Gastrocnemius medialis (tissue), 4 donors: ENCODE measurements at regions not wholly inside any gene's neighbourhood (a gene's known extent, or its start where the extent isn't known, plus 50 kb on each side); places are given as distances from the start of the nearest gene placed in this dataset.

ENCODE experiments used
- POLR2A ChIP-seq, 2 donors: fragments of 450-650 bp; IDR thresholded peaks; one replicate each; pipeline ENCODE4 v1.6.1; 2017; ENCODE audit warnings: antibody characterized with exemption in 2 of 2, mild to moderate bottlenecking in 2 of 2, moderate library complexity in 2 of 2
- TF ChIP-seq, protein P1 (sequence below), 5 experiments: fragments of 450-650 bp in 3 of 5; fragments of 200-600 bp in 2 of 5; sonication (generic) in 2 of 5; IDR thresholded peaks in 4 of 5; conservative IDR thresholded peaks in 1 of 5; 1 replicate in 4 of 5; 2 replicates in 1 of 5; pipeline ENCODE4 v1.5.1; 2016 to 2019; ENCODE audit warnings: antibody characterized with exemption in 5 of 5, mild to moderate bottlenecking in 3 of 5, moderate library complexity in 3 of 5

DNA sequence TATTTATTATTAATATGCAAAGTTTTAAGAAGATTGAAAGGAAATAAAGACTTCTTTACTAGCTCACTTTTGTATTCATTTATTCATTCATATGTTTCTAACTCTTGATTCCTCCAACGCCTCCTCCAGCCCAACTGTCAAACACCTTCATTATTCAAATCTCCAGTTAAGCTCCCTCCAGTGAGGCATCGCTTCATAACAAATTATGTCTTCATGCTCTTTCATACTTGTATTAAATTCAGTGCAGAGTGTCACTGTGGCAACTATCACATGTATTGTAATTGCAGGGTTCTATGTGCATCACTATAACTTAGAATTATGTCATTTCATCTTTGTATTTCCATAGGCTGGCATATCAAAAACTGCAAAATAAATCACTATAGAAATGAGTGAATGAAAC lies 1394.2 kb upstream of the PCDH7 start:
- TF ChIP-seq, protein P1, sequence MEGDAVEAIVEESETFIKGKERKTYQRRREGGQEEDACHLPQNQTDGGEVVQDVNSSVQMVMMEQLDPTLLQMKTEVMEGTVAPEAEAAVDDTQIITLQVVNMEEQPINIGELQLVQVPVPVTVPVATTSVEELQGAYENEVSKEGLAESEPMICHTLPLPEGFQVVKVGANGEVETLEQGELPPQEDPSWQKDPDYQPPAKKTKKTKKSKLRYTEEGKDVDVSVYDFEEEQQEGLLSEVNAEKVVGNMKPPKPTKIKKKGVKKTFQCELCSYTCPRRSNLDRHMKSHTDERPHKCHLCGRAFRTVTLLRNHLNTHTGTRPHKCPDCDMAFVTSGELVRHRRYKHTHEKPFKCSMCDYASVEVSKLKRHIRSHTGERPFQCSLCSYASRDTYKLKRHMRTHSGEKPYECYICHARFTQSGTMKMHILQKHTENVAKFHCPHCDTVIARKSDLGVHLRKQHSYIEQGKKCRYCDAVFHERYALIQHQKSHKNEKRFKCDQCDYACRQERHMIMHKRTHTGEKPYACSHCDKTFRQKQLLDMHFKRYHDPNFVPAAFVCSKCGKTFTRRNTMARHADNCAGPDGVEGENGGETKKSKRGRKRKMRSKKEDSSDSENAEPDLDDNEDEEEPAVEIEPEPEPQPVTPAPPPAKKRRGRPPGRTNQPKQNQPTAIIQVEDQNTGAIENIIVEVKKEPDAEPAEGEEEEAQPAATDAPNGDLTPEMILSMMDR (IDR thresholded peaks at IDR 0.05 in 4 of 5, conservative IDR thresholded peaks at IDR 0.05 in 1 of 5): no peak
- TF ChIP-seq POLR2A (IDR thresholded peaks at IDR 0.05): no peak
